SU-DHL-6 (cell line): ENCODE measurements at regions not wholly inside any gene's neighbourhood (a gene's known extent, or its start where the extent isn't known, plus 50 kb on each side); places are given as distances from the start of the nearest gene placed in this dataset.

Source experiments
- H2AFZ ChIP-seq: fragments of 200-600 bp; sonication (generic); 2 replicates; pipeline ENCODE4 v1.6.1; 2014; ENCODE audit warnings: low read depth, mild to moderate bottlenecking, moderate library complexity, mixed read lengths, antibody characterized with exemption, low read length; ENCODE audit not compliant: severe bottlenecking
- H3F3A ChIP-seq: fragments of 200-600 bp; shearing (Covaris generic); 2 replicates; pipeline ENCODE4 v1.6.0; 2016; ENCODE audit warnings: antibody characterized with exemption, mild to moderate bottlenecking; ENCODE audit not compliant: insufficient read depth
- H3K27ac ChIP-seq: fragments of 200-600 bp; sonication (generic); 2 replicates; pipeline ENCODE4 v1.5.1; 2016; ENCODE audit warnings: low read depth, mild to moderate bottlenecking, low read length, moderate library complexity, mixed read lengths
- H3K27me3 ChIP-seq: fragments of 200-600 bp; sonication (generic), shearing (Covaris generic); 2 replicates; pipeline ENCODE4 v1.6.0; 2014; ENCODE audit warnings: mild to moderate bottlenecking, low read length
- H3K36me3 ChIP-seq: fragments of 200-600 bp; sonication (generic); 2 replicates; pipeline ENCODE4 v1.6.1; 2014; ENCODE audit warnings: mild to moderate bottlenecking, low read length, mixed read lengths
- H3K4me2 ChIP-seq: fragments of 300-600, 200-600 bp; shearing (Covaris generic), sonication (generic); 2 replicates; pipeline ENCODE4 v1.6.0; 2014; ENCODE audit warnings: low read length, low read depth, mild to moderate bottlenecking; ENCODE audit not compliant: poor library complexity, severe bottlenecking
- H3K4me3 ChIP-seq: fragments of 200-600 bp; sonication (generic); 2 replicates; pipeline ENCODE4 v1.5.1; 2014; ENCODE audit warnings: antibody characterized with exemption, low read length, mild to moderate bottlenecking, mixed read lengths; ENCODE audit not compliant: insufficient read depth, poor library complexity, severe bottlenecking
- H3K79me2 ChIP-seq: fragments of 200-600 bp; sonication (generic); 2 replicates; pipeline ENCODE4 v1.6.1; 2014; ENCODE audit warnings: mild to moderate bottlenecking, low read length, moderate library complexity; ENCODE audit not compliant: insufficient read depth
- H3K9ac ChIP-seq: fragments of 200-600 bp; sonication (generic); 2 replicates; pipeline ENCODE4 v1.7.0; 2014; ENCODE audit warnings: mild to moderate bottlenecking, low read length
- H3K9me2 ChIP-seq: fragments of 200-600 bp; sonication (generic); replicated peaks from 2 replicates; pipeline ENCODE4 v1.6.1; 2014; ENCODE audit warnings: low read length; ENCODE audit not compliant: insufficient read depth
- H3K9me3 ChIP-seq: fragments of 200-600 bp; sonication (generic); 2 replicates; pipeline ENCODE4 v1.6.1; 2014; ENCODE audit warnings: low read length, mixed read lengths; ENCODE audit not compliant: insufficient read depth
- H4K20me1 ChIP-seq: fragments of 200-600 bp; sonication (generic); 2 replicates; pipeline ENCODE4 v1.6.1; 2014; ENCODE audit warnings: low read depth, mild to moderate bottlenecking, antibody characterized with exemption, low read length, moderate library complexity, mixed read lengths
- EZH2phosphoT487 ChIP-seq: fragments of 200-600 bp; sonication (generic), shearing (Covaris generic); conservative IDR thresholded peaks from 2 replicates; pipeline ENCODE4 v1.6.1; 2018; ENCODE audit warnings: mild to moderate bottlenecking, antibody characterized with exemption, low read length, moderate library complexity, mixed read lengths
- TF ChIP-seq, protein P1 (sequence below): fragments of 200-600 bp; sonication (generic); IDR thresholded peaks from one replicate; pipeline ENCODE4 v1.5.1; 2017; ENCODE audit warnings: antibody characterized with exemption, mild to moderate bottlenecking, low read length, moderate library complexity; ENCODE audit not compliant: insufficient read depth, poor library complexity, severe bottlenecking

DNA sequence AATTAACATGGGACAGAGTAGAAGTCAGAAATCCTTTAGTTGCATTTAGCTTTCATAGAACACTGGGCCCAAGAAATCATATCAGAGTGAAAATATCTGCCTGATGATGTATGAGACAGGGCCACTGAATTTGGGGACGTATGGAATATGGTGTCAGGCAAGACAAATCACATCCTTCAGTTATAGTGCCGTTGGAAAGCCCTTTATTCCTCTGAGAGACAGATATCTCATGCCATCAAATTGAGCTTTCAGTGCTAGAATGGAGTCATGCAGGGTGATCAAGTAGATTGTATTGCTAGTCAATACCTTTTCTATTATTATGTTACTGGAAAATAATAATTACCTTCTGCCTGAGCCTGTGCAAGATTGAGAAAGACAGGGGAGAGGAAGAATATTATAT is 398.2 kb upstream of the RARB start:
- Histone ChIP-seq H3K4me3 (no peak overlapping the region), H3K9me2 (no peaks in the 10 kb centered on the region), H3K27me3 (no peaks in the 10 kb centered on the region), H3K4me2 (no peak overlapping the region), H3K27ac (no peak overlapping the region), H3K36me3 (no peaks in the 10 kb centered on the region), H3K79me2 (no peaks in the 10 kb centered on the region), H2AFZ (no peak overlapping the region), H3K9me3 (no peaks in the 10 kb centered on the region), H3F3A (no peaks in the 10 kb centered on the region), H4K20me1 (no peaks in the 10 kb centered on the region), H3K9ac (no peak overlapping the region)
- TF ChIP-seq EZH2phosphoT487, result no peak
- TF ChIP-seq, protein P1, sequence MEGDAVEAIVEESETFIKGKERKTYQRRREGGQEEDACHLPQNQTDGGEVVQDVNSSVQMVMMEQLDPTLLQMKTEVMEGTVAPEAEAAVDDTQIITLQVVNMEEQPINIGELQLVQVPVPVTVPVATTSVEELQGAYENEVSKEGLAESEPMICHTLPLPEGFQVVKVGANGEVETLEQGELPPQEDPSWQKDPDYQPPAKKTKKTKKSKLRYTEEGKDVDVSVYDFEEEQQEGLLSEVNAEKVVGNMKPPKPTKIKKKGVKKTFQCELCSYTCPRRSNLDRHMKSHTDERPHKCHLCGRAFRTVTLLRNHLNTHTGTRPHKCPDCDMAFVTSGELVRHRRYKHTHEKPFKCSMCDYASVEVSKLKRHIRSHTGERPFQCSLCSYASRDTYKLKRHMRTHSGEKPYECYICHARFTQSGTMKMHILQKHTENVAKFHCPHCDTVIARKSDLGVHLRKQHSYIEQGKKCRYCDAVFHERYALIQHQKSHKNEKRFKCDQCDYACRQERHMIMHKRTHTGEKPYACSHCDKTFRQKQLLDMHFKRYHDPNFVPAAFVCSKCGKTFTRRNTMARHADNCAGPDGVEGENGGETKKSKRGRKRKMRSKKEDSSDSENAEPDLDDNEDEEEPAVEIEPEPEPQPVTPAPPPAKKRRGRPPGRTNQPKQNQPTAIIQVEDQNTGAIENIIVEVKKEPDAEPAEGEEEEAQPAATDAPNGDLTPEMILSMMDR, result no peak

DNA sequence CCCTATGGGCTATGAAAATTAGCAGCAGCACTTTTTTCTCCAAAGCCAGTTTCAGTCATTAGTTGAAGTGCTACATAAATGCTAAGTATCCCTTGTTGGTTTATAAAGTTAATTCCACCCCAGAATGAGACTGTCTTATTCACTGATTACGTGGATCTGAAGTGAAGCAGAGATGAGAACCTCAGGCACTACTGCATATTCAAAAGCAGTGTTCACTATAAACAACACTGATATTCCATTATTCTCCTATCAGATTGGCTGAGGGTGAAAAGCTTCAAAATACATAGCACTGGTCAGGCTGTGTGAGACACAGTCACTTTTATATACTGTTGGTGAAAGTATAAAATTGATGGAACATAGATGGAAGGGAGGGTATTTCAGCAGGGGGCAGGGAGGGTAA is 395.7 kb upstream of the RARB start:
- no peaks in the 10 kb centered on the region for H3K9me2 ChIP-seq
- no peaks in the 10 kb centered on the region for H3F3A ChIP-seq
- no peak overlapping the region for H3K27ac ChIP-seq
- no peak overlapping the region for H3K4me2 ChIP-seq
- no peak overlapping the region for H3K4me3 ChIP-seq
- no peaks in the 10 kb centered on the region for H3K79me2 ChIP-seq
- no peaks in the 10 kb centered on the region for H4K20me1 ChIP-seq
- H3K27me3 ChIP-seq, result no peaks in the 10 kb centered on the region
- H3K9ac ChIP-seq, result no peak overlapping the region
- no peaks in the 10 kb centered on the region for H3K9me3 ChIP-seq
- H3K36me3 ChIP-seq, result no peaks in the 10 kb centered on the region
- TF ChIP-seq EZH2phosphoT487, result no peak
- TF ChIP-seq, protein P1, result no peak
- no peak overlapping the region for H2AFZ ChIP-seq

DNA sequence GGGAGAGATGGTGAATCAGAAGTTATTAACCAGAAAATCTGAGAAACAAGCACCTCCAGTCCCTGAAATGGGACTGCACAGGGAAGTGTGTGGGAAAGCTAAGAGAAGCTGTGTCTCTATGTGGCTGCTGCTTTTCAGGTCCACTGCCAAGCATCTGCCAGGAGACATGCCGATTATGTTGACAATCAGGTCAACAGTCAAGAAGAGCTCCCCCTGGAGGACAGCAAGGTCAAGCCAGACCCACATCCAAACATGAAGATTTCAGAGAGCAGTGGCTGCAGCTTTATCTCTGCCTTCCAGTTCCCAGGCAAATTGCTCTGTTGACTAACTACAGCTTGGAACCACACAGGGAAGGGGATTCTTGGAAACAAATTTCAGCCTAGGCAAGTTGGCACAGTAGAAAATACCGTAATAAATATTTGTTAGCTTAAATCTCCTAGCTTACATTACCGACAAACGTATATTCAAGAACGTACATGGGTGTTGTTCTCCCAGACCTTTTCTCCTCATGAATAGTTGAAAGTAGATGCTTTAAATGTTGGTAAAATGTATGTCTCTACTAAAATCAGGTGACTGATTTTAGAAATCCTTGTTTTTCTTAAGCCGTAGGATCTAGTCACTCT is 394.5 kb upstream of the RARB start:
- Histone ChIP-seq H3K4me3 (no peak overlapping the region), H3K9ac (no peak overlapping the region), H3K4me2 (no peak overlapping the region), H3K36me3 (no peaks in the 10 kb centered on the region), H3K27ac (no peak overlapping the region), H3F3A (no peaks in the 10 kb centered on the region), H3K9me3 (no peaks in the 10 kb centered on the region), H3K9me2 (no peaks in the 10 kb centered on the region), H3K27me3 (no peaks in the 10 kb centered on the region), H3K79me2 (no peaks in the 10 kb centered on the region), H4K20me1 (no peaks in the 10 kb centered on the region), H2AFZ (no peak overlapping the region)
- TF ChIP-seq EZH2phosphoT487, result no peak
- TF ChIP-seq, protein P1, result peak; percentile 28
